Right lobe of liver (tissue), 4 donors: ENCODE measurements at regions not wholly inside any gene's neighbourhood (a gene's known extent, or its start where the extent isn't known, plus 50 kb on each side); places are given as distances from the start of the nearest gene placed in this dataset.

Source experiments
- CTCF ChIP-seq, 4 donors: fragments of 200-600 bp in 3 of 4; fragments of 450-650 bp in 1 of 4; IDR thresholded peaks; one replicate each; pipeline versions ENCODE4 v1.5.1 to v1.8.0; 2016 to 2022; ENCODE audit warnings: antibody characterized with exemption in 4 of 4, mild to moderate bottlenecking in 2 of 4
- POLR2A ChIP-seq: fragments of 450-650 bp; IDR thresholded peaks from one replicate; pipeline ENCODE4 v1.6.1; 2017; ENCODE audit warnings: antibody characterized with exemption, mild to moderate bottlenecking
- donor health status: DM: no; HTN: no; CAD: no.
- donor health status: DM: no; HTN: no; CAD: no.
- donor health status: DM: no; HTN: yes; CAD: no.

- TF ChIP-seq CTCF (IDR thresholded peaks at IDR 0.05), result no peak
- no peak for TF ChIP-seq POLR2A
Measured at GRCh38 chr9:71524996-71525580, 243.2 kb downstream of the CEMIP2 start.
